ENCODE measurements at regions not wholly inside any gene's neighbourhood (a gene's known extent, or its start where the extent isn't known, plus 50 kb on each side); places are given as distances from the start of the nearest gene placed in this dataset.

GRCh38 chr13:22665506-22665905 lies 515.3 kb upstream of the SGCG start:
- TF ChIP-seq CTCF (IDR thresholded peaks at IDR 0.05; ENCODE audit: extremely low read depth in 1 of 2, insufficient read depth in 1 of 2, low read depth in 1 of 2, low read length in 2 of 2): no peak
- TF ChIP-seq POLR2A (IDR thresholded peaks at IDR 0.05; ENCODE audit: low read depth, low read length): no peak
- no peak for TF ChIP-seq EZH2 (IDR thresholded peaks at IDR 0.05; ENCODE audit: borderline replicate concordance, low read depth, low read length, severe bottlenecking)
- no peak for TF ChIP-seq POLR2AphosphoS5 (IDR thresholded peaks at IDR 0.05; ENCODE audit: insufficient read depth, low read depth, low read length)
- no peak for TF ChIP-seq FOS (IDR thresholded peaks at IDR 0.05; ENCODE audit: borderline replicate concordance, insufficient read depth, low read length)
- TF ChIP-seq MAX (IDR thresholded peaks at IDR 0.05; ENCODE audit: insufficient read depth, insufficient read length): no peak
- TF ChIP-seq JUN (IDR thresholded peaks at IDR 0.05; ENCODE audit: borderline replicate concordance, insufficient read depth, insufficient read length, low read depth): no peak

Data from endothelial cell of umbilical vein (primary cell).